ENCODE measurements at regions not wholly inside any gene's neighbourhood (a gene's known extent, or its start where the extent isn't known, plus 50 kb on each side); places are given as distances from the start of the nearest gene placed in this dataset.

DNA sequence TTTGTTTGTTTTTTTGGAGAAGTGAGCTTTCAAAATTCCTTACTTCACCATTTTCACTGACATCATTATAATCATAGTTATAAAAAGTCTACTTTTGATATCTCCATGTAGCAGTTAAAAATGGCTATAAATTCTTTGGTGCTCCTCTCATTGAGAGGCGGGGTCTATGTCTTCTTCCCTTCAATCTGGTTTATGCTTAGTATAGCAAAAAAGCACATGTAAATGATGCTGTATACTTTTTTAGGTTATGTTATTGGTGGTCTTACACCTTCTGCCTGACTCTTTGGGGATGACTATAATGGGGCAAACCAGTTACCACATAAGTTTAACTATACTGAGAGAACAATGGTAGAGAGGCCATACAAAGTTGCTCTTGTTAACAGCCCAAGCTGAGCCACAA is 289.6 kb downstream of the EPM2A start:
- DNase-seq = no peak

DNA sequence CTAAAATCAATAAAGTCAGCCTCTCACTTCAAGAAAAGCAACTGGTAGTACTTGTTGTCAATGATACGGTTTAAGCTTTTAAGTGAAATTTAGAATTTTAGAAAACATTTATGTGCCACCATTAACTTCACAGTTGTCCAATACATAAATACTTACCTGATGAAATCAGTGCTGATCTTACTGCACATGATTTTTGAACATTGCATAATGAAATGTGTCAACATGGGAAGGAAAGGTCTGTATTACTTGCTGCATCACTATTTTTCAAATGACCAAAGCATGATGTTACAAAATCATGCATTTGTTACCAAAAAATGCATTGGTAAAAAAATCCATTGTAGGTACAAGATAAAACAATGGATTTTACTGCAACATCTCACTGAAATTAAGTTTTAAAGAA is 284.3 kb downstream of the EPM2A start:
- DNase-seq = no peak

DNA sequence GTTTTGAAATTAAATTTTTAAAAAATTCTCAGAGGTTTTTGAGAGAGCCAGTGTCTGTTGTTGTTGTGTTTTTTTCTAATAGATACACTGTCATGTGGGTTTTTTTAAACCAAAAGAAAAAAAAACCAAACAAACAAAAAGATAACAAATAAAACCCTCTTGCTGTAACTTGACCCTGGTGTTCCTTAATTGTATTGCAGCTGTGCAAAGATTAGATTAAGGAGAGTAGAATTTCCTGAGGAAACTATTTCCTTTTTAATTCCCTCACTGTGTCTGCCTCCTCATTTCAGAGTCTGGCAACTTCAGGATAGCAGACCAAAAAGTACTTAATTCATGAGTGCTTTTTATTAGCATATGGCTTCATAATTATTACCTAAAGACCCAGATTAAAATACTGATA is 281.9 kb downstream of the EPM2A start:
- no peak for DNase-seq

DNA sequence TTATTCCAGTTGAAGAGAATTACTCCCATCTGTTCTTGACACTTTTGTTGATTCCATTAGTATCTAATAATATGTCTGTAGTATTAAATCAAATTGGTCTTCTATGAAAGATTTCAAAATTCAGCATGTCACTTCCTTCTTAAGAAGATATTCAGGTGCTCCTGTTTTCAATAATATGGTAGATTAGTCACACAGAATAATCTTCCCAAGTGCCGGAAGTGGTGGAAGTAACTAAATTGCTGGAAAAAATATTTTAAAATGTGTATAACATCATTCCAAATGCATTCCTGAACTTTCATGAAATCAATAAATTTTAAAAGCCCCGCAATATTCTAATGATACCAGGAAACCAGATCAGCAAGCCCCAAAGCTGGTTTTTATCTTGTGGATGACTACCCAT is 281.3 kb downstream of the EPM2A start:
- no peak for DNase-seq

DNA sequence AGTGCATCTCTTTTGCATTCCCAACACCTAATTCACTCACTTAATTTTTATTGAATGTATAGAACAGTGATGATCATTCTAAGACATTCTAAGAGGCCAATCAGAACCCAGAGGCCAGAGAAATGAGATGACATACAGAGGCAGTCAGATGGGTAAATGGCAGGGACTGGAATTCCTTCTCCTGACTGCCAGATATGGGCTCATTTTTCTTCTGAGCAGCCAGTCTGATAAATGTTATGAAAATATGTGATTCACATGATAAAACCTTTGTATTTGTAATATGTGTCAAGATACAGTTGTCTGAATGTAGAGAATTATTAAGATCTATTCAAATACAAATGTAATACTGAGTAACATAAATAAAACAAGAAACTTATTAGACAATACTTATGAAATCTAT is 277.8 kb downstream of the EPM2A start:
- no peak for DNase-seq

DNA sequence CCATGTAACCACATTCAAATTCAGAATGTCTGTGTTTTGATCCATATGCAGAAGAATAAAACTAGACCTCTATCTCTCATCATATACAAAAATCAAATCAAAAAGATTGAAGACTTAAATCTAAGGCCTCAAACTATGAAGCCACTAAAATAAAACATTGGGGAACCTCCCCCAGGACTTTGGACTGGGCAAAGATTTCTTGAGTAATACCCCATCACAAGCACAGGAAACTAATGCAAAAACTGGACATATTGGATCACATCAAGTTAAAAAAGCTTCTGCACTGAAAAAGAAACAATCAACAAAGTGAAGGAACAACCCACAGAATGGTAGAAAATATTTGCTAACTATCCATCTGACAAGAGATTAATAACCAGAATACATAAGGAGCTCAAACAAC is 266.8 kb downstream of the EPM2A start:
- DNase-seq = no peak

DNA sequence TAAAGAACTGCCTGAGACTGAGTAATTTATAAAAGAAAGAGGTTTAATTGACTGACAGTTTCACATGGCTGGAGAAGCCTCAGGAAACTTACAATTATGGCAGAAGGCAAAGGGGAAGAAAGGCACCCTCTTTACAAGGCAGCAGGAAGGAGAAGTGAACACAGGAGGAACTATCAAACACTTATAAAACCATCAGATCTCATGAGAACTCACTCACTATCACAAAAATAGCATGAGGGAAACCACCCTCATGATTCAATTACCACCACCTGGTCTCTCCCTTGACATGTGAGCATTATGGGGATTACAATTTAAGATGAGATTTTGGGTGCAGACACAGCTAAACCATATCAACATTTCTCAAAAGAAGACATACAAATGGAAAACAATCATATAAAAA is 266.3 kb downstream of the EPM2A start:
- no peak for DNase-seq

DNA sequence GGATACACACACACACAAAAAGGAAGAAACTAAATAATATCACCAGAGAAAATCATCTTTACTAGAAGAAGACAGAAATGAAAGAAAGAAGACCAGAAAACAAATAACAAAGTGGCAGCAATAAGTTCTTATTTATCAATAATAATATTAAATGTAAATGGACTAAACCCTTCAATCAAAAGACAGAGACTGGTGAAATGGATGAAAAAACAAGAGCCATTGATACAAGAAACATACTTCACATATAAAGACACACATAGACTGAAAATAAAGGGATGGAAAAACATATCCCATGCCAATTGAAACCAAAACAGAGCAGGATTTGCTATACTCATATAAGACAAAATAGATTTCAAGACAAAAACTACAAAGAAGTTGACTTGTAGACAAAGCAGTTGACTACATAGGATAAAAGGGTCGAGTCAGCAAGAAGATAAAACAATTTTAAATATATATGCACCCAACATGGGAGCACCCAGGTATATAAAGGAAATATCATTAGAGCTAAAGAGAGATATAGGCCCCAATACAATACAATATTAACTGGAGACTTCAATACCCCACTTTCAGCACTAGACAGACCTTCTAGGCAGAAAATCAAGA is 259.4 kb downstream of the EPM2A start:
- DNase-seq = no peak

DNA sequence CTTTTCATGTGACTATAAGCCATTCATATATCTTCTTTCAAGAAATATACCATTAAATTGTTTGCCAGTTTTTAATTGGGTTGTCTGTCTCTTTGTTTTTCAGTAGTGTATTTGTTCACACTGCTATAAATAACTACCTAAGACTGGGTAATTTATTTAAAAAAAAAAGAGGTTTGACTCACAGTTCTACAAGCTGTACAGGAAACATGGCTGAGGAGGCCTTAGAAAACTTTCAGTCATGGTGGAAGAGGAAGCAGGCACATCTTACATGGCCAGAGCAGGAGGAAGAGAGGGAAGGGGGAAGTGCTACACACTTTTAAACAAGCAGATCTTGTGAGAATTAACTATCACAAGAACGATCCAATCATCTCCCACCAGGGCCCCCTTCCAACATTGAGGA is 255.3 kb downstream of the EPM2A start:
- no peak for DNase-seq

DNA sequence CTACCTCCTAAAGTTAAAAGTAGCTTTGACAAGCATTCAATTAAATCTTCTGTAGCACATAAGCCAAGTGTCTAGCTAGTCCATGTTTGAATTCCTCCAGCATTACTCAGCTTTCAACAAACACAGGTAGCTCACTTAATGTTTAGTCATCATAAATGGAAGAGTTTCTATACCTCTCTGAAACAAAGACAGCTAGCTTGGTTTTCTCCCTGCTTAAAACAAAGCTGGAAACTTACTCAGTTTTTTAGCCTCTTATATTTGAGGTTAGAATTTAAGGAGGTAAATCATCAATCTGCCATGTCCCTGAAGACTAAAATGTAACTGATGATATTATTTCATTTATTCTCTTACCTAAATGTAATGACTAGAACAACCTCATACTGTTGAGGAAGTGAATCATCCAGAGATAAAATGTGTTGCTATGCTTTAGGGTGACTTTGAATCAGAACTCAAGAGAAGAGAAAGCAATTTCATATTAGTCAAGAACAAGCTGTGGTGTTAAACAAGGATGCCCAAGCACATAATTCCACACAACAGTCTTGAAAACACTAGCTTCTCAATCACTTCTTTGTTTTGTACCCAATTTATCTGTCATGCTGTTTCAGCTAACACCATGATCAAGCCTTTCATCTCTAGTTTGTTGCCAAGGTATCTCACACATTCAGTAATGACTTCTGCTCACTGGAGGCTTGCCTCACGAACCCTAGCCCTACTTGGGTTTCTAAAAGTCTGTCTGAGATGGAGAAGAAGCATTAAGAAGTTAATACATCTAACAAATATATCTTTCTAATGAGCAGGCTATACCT is 251.9 kb downstream of the EPM2A start:
- peak; percentile 4 for DNase-seq

DNA sequence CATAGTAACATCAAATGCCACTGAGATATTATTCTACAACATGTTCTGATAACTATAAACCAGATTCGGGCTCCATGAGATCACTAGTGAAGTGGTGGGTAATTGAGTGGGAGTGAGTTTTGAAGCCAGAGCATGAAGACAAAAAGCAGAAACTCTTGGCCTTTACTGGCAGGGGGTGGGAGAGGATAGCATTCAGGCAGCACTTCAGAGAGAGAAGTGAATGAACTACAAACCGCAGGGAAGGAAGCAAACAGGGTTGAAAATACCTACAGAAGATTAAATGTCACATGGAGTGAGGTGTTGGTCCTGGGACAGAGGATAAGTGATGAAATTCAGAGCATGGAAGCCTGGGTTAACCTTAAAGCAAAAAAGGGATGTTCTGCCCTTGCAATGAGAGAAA is 250.0 kb downstream of the EPM2A start:
- DNase-seq = no peak

DNA sequence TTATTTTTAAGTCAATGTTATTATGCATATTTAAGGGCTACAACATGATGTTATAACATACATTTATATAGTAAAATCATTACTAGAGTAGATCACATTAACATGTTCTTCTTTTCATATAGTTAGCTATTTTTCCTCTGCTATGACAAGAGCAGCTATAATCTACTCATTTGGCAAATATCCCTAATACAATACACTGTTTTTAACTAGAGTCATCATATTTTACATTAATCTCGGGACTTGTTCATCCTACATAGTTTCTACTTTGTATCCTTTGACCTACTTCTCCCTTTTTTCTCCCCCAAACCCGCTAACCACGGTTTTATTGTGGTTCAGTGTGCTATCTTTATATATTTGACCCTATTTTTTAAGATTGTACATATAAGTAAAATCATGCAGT is 249.0 kb downstream of the EPM2A start:
- DNase-seq = no peak

DNA sequence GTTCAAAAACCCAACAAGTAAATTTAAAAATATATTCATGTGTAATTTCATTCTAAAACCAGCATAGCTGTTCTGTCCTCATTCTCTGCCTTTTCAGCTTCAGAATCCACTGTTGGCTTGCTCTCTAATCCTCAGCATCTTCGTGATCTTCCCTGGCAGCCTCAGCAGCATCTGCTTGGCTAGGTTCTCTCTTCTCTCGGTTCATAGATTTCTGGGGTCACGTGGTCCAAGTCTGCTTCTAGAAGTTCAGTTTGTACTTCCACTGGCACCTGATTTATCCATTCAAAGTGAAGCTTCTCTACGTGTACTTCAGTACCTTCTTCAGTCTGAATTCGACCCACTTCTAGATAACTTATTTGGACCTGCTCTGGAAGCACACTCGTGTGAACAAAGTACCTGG is 245.7 kb downstream of the EPM2A start:
- no peak for DNase-seq

DNA sequence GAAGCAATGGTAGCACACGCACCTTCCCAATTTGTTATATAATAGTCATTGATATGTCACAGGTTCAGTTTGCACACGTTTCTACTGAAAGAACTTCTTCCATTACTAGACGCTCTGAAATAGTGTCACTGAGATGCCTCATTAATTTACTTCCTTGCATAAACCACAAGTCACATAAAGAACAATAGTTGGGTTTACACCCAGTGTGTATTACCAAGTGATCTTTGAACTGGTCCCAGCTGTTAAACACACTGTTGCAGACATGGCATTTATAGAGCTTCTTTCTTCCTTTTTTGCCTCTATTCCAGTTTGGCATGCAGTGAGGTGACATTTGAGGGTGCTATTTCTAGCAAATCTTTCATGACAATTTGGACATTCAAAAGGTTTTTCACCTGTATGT is 245.3 kb downstream of the EPM2A start:
- no peak for DNase-seq

DNA sequence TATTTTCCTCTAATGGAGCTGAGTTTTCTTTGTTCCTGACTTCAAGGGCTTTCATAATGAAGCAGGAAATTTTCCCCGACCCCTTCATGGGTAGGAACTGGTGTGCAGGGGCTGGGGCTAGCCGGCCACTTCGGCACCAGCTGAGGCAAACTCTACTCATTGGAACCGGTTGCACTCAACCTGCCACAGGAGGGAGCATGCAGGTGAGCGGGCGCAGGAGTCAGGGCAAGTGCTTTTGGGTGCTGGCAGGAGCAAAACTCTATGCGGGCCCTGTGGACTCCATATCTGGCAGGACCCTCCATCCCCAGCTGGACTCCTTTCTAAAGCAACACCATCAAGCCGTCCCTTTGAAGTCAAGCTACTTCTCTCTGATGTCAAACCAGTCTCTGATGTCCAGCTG is 244.2 kb downstream of the EPM2A start:
- no peak for DNase-seq

DNA sequence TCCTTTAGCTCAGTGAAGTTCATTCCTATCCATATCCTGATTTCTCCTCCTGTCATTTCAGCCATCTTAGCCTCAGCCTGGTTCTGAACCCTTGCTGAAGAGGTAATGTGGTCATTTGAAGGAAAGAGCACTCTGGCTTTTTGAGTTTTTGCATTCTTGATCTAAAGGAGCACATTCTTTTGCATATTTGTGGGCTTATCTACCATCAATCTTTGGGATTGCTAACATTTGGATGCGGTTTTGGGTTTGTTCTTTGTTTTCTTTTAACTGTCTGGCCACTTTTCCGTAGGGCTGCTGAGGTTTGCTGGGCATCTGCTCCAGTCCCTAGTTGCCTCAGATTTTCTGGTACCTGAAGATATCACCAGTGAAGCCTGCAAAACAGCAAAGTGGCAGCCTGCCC is 238.3 kb downstream of the EPM2A start:
- DNase-seq = no peak

DNA sequence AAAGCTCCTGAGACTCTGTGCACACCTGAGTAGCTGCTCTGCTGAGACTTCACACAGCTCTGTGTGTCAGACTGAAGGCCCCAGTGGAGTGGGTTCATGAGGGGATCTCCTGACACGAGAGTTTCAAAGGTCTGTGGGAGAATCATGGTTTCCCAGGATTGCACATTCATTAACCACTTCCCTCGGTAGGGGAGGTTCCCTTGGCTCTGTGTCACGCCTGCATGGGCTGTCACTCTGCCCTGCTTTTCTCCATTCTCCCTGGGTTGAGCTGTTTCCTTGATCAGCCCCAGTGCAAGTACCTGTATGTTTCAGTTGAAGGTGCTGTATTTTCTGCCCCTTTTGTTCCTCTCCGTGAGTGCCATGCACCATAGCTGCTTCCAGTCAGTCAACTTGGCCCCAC is 236.9 kb downstream of the EPM2A start:
- DNase-seq = no peak

DNA sequence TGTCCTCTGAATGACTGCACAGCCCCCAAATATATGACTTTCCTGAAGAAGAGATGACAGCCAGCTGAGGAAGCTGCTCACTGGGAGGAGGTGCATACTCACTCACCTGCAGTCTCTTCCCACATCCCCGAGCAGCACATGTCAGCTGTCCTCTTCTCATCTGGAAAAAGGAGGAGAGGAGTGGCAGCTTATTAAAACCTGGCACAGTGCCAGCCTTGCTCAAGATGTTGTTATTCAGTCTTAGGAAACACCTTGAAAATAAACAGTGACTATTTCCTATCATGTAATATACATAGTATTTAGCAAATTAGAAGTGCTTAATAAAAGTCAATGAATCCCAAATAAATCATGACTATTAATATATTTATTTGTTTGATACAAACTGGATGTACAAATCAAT is 232.9 kb downstream of the EPM2A start:
- no peak for DNase-seq

DNA sequence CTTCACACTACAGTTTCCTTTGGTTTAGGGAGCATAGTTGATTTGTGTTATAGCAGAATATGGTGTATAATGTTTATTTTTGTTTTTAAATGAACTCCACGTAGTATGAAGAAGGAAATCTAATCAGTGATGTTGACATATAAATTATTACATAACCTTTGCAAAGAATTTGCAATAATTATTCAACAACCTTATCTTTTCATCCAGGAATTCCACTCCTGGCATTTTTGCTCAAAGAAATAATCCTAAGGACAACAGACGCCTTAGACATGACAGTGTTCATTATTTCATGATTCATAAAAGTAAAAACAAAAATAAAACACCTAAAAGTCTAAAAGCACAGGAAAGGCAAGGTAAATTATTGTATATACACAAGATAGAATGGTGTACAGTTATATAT is 229.2 kb downstream of the EPM2A start:
- no peak for DNase-seq

DNA sequence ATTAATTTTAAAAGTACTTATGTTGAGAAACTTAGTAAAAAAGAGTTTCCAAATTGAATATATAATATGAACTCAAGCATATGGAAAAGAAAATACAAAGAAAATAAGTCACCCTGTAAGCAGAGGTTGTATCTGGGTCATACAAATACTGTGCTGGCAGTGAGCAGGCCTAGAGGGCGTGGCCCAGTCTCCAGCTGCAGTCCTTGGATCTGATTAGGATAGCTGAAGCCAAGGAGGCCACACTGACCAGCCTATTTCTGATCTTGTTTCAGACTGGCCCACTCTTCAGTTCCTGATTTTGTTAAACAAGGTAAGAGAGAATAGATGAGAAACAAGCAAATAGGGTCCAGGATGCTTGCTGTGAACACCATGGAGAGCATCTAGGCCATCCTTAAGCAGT is 228.8 kb downstream of the EPM2A start:
- DNase-seq = no peak

DNA sequence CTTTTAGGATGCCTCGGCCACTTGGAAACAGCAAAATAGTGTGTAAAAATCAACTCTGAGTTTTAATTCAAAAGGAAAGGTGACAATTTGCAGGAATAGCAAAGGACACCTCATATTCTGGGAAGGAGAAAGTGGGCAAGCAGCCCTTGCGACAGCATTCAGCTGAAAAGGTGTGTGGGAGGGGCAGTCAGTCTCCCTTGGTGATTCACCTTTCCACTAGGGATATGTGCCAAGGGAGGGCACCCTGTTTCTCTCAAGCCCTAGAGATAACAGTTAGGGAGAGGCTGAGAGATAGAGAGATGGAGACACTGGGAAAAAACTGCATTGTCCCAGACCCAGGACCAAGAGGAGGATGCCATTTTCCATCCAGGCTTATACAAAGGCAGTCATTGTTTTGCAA is 228.1 kb downstream of the EPM2A start:
- DNase-seq = no peak

DNA sequence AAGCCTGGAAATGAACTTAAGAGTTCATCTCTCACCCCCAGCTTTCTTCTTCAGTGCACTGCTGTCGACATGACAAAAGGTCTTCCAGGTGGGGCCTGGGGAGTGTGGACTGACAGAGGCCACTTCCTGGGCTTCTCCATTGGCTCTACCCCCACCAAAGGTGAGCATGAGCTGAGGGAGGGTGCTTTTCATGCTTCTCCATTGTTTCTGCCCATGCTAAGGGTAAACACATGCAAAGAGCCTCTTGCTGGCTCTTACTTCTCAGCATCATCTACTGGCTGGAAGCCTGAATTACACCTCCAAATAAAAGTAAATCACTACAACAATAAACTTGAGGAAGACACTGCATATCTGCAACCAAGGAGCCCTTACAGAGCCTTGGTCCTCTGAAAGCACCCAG is 227.2 kb downstream of the EPM2A start:
- no peak for DNase-seq

DNA sequence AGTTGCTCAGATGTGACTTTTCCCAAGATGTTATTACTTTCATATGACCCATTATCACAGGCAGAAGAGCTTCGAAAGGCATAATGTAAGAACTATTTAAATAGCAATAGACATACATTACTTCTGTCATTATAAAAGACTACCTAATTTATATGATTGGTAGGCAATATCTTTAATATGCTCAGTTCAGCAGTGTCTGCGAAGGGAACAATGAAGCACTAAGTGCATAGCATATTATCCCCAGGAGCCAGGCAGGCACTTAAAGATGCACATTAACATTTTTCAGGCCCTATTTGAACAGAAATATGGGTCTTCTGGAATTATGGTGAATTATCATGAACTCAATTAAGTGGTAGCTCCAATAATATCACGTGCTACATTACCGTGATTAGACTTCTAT is 217.8 kb downstream of the EPM2A start:
- no peak for DNase-seq

DNA sequence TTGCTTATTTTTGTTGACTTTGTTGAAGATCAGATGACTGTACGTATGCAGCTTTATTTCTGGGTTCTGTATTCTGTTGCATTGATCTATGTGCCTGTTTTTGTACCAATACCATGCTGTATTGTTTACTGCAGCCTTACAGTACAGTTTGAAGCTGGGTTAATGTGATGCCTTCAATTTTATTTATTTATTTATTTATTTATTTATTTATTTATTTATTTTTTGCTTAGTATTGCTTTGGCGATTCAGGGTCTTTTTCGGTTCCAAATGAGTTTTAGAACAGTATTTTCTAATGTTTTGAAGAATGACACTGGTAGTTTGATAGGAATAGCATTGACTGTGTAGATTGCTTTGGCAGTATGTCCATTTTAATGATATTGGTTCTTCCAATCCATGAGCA is 210.3 kb downstream of the EPM2A start:
- DNase-seq = no peak

DNA sequence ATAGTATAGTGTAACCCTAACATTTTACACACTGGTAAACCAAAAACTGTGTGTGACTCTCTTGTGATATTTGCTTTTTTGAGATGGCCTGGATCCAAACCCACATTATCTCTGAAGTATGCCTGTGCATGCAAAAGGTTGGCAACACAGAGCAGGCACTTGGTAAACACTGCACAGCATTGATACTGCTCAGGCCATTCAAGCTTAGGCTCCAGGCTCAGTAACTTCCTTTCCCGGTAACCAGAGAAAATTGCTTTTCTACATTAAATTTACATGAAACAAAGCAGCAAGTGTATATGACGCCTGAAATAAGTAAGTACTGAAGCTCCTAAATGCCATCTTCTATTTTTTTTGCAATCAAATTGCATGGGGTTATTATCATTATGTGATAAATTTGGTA is 205.7 kb downstream of the EPM2A start:
- DNase-seq = no peak
